ENCODE measurements at regions not wholly inside any gene's neighbourhood (a gene's known extent, or its start where the extent isn't known, plus 50 kb on each side); places are given as distances from the start of the nearest gene placed in this dataset.

DNA sequence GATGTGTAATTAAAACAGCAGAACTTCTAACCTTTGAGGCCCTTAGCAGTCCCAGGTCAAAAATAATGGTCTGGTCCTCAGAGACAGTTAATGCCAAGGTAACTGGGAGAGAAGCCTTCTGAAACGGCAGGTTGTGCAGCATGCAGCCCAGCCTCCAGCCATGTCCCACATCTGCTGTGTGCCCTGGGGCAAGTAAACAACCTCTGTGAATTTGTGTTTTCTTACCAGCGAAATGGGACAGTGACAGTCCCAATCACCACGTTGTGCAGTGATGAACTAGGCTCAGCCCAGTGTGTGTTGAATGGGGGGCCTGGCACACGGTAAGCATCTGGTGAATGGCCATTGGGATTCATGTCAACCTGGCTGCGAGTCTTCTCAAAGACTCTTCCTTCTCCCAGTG lies 61.2 kb downstream of the EMX2 start (continued):
- TF ChIP-seq MAFK (IDR thresholded peaks at IDR 0.05; ENCODE audit: partially characterized antibody) (no peak), POLR2AphosphoS2 (conservative IDR thresholded peaks at IDR 0.05; ENCODE audit: low read length) (no peak), HEYL (CRISPR knock-in tag; IDR thresholded peaks at IDR 0.05) (no peak), SREBF2 (IDR thresholded peaks at IDR 0.05) (no peak)

DNA sequence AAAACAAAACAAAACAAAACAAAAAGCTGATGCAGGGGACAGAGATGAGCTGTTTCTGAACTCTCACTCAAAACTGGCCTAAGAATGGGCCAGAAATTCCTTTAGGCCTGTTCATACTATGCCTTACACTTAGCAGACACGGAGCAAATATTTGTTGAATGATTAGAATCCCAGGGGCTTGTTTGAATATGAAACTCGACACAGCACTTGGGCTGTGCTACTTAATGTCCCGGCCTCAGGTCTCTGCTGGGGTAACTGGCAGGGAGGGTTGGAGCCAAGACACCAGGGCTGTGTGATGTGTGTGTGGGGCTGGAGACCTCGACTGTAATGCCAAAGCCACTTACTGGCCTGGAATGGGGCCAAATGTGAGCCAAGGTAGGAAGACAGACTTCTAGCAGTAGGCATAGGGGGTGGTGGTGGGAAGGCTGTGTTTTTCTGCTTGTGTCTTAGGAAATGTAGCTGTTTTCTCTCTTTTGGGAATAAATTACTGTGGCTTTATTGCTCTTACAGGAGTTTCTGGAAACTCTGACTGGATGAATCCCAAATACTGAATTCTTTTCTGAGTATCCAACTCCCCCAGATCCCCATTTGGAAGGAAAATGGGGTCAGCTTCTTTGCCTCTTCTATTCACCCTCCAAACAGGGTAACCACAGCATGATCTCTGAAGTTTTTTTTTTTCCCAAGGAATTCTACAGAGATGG lies 66.7 kb downstream of the EMX2 start:
- whole genome bisulfite sequencing (ENCODE audit: missing lambda C conversion rate), result 0% methylated on average over 3 of the region's 4 CpGs
- peak; percentile 50 to 84 for DNase-seq (ENCODE audit: low read depth in 1 of 2, low spot score in 1 of 2)
- ATAC-seq, result peak; percentile 95 to 99
- H3K27ac ChIP-seq, result peak overlapping the region; percentile 56 to 59; a peak in 5 of 6 replicates
- ChIA-PET POLR2A (no interaction called here), CTCF (interaction anchor here (0.6 to 1.0 kb wide), 4 partner anchors 9 to 72 kb away, joined by 3 read pairs; no protein-coding TSS in a partner anchor)
- peak; percentile 46 for TF ChIP-seq ZFP36 (IDR thresholded peaks at IDR 0.05; ENCODE audit: borderline replicate concordance, partially characterized antibody)
- no peak for TF ChIP-seq CHD2 (IDR thresholded peaks at IDR 0.05; ENCODE audit: low read length, partially characterized antibody)
- TF ChIP-seq, protein P1, sequence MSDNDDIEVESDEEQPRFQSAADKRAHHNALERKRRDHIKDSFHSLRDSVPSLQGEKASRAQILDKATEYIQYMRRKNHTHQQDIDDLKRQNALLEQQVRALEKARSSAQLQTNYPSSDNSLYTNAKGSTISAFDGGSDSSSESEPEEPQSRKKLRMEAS (IDR thresholded peaks at IDR 0.05), result peak; percentile 57; the same call in 1 of the 2 replicates
- TF ChIP-seq EP300 (IDR thresholded peaks at IDR 0.05), result peak in 1 of 2 experiments; percentile 31; a peak in 1 of 5 replicates
- 0 out of 5 replicates have a peak, but pooled peaks have one; percentile 18 for TF ChIP-seq RAD21 (conservative IDR thresholded peaks at IDR 0.05 in 1 of 2, IDR thresholded peaks at IDR 0.05 in 1 of 2)
- TF ChIP-seq JUNB (IDR thresholded peaks at IDR 0.05), result peak; percentile 77
- TF ChIP-seq JUN (IDR thresholded peaks at IDR 0.05), result peak; percentile 41 to 43; a peak in 2 of 5 replicates
- peak; percentile 84 for TF ChIP-seq GATA3 (IDR thresholded peaks at IDR 0.05; ENCODE audit: borderline replicate concordance)
- TF ChIP-seq FOSL2 (IDR thresholded peaks at IDR 0.05), result peak; percentile 42; the same call in 1 of the 2 replicates
- peak; percentile 81 for TF ChIP-seq FOSL2 (CRISPR knock-in tag; IDR thresholded peaks at IDR 0.05)
- TF ChIP-seq, protein P2, sequence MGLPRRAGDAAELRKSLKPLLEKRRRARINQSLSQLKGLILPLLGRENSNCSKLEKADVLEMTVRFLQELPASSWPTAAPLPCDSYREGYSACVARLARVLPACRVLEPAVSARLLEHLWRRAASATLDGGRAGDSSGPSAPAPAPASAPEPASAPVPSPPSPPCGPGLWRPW (IDR thresholded peaks at IDR 0.05), result no peak
- TF ChIP-seq KDM5A (IDR thresholded peaks at IDR 0.05), result no peak
- no peaks in the 10 kb centered on the region for H3K9me3 ChIP-seq
- FAIRE-seq, result peak; percentile 56
- no peak overlapping the region for H3K4me3 ChIP-seq
- peak overlapping the region; percentile 70 for H3K4me2 ChIP-seq
- peaks cover 21% of the 10 kb centered on the region for H3K4me1 ChIP-seq

GRCh38 chr10:117609796-117610170 lies 67.2 kb downstream of the EMX2 start:
- CTCF ChIA-PET, result interaction anchor here (0.9 to 1.0 kb wide), 3 partner anchors 9 to 73 kb away, joined by 3 read pairs; no protein-coding TSS in a partner anchor
- WGBS (ENCODE audit: missing lambda C conversion rate), result 65% methylated on average over 4 of the region's 4 CpGs

GRCh38 chr10:117610321-117610720 lies 67.8 kb downstream of the EMX2 start:
- H3K9me3 ChIP-seq, result no peaks in the 10 kb centered on the region
- FAIRE-seq (no peak), DNase-seq (ENCODE audit: low read depth in 1 of 2, low spot score in 1 of 2) (no peak), ATAC-seq (0 out of 6 replicates have a peak, but pooled peaks of 1 of the 2 experiments have one; percentile 9)
- ChIA-PET POLR2A (no interaction called here), CTCF (interaction anchor here (0.9 kb wide), 1 partner anchor 8 kb away, joined by 3 read pairs; no protein-coding TSS in a partner anchor)
- peak overlapping the region in 1 of 2 experiments; percentile 59; a peak in 1 of 6 replicates for H3K27ac ChIP-seq
- peaks cover 21% of the 10 kb centered on the region for H3K4me1 ChIP-seq
- H3K4me3 ChIP-seq, result no peak overlapping the region
- peak overlapping the region; percentile 70; the same call in 2 of the 3 replicates for H3K4me2 ChIP-seq
- 78% methylated on average over 4 of the region's 4 CpGs for WGBS (ENCODE audit: missing lambda C conversion rate)
- no peak for TF ChIP-seq MAZ (IDR thresholded peaks at IDR 0.05; ENCODE audit: borderline replicate concordance, low read depth, low read length)
- TF ChIP-seq, protein P1 (IDR thresholded peaks at IDR 0.05), result no peak
- TF ChIP-seq SMC3 (IDR thresholded peaks at IDR 0.05), result no peak
- TF ChIP-seq HOXB13 (CRISPR knock-in tag; IDR thresholded peaks at IDR 0.05; ENCODE audit: low read depth), result no peak
- no peak for TF ChIP-seq NFE2L2 (conservative IDR thresholded peaks at IDR 0.05; ENCODE audit: low read length)
- no peak for TF ChIP-seq EP300 (IDR thresholded peaks at IDR 0.05)
- no peak for TF ChIP-seq ZC3H11A (IDR thresholded peaks at IDR 0.05)
- TF ChIP-seq FOSL2 (IDR thresholded peaks at IDR 0.05), result no peak
- TF ChIP-seq FOSL2 (CRISPR knock-in tag; IDR thresholded peaks at IDR 0.05), result no peak
- TF ChIP-seq, protein P3, sequence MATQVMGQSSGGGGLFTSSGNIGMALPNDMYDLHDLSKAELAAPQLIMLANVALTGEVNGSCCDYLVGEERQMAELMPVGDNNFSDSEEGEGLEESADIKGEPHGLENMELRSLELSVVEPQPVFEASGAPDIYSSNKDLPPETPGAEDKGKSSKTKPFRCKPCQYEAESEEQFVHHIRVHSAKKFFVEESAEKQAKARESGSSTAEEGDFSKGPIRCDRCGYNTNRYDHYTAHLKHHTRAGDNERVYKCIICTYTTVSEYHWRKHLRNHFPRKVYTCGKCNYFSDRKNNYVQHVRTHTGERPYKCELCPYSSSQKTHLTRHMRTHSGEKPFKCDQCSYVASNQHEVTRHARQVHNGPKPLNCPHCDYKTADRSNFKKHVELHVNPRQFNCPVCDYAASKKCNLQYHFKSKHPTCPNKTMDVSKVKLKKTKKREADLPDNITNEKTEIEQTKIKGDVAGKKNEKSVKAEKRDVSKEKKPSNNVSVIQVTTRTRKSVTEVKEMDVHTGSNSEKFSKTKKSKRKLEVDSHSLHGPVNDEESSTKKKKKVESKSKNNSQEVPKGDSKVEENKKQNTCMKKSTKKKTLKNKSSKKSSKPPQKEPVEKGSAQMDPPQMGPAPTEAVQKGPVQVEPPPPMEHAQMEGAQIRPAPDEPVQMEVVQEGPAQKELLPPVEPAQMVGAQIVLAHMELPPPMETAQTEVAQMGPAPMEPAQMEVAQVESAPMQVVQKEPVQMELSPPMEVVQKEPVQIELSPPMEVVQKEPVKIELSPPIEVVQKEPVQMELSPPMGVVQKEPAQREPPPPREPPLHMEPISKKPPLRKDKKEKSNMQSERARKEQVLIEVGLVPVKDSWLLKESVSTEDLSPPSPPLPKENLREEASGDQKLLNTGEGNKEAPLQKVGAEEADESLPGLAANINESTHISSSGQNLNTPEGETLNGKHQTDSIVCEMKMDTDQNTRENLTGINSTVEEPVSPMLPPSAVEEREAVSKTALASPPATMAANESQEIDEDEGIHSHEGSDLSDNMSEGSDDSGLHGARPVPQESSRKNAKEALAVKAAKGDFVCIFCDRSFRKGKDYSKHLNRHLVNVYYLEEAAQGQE (IDR thresholded peaks at IDR 0.05), result no peak
- no peak for TF ChIP-seq ESRRA (IDR thresholded peaks at IDR 0.05; ENCODE audit: borderline replicate concordance, low read length)

More at GRCh38 chr10:117609796-117610170, 67.2 kb downstream of the EMX2 start:
- POLR2A ChIA-PET, result no interaction called here
- no peak for FAIRE-seq
- peak overlapping the region; percentile 56 to 59; a peak in 4 of 6 replicates for H3K27ac ChIP-seq
- H3K9me3 ChIP-seq, result no peaks in the 10 kb centered on the region
- TF ChIP-seq GATA3 (IDR thresholded peaks at IDR 0.05; ENCODE audit: borderline replicate concordance) (no peak), ZFP36 (IDR thresholded peaks at IDR 0.05; ENCODE audit: borderline replicate concordance, partially characterized antibody) (no peak), BCL3 (IDR thresholded peaks at IDR 0.05) (no peak), RNF2 (IDR thresholded peaks at IDR 0.05; ENCODE audit: borderline replicate concordance, low read depth) (no peak)
- peak overlapping the region; percentile 70 for H3K4me2 ChIP-seq
- DNase-seq (ENCODE audit: low read depth in 1 of 2, low spot score in 1 of 2), result no peak
- peaks cover 21% of the 10 kb centered on the region for H3K4me1 ChIP-seq
- no peak overlapping the region for H3K4me3 ChIP-seq
- ATAC-seq, result peak in 1 of 2 experiments; percentile 31; a peak in 2 of 6 replicates

Data from A549 (cell line).